ENCODE measurements at regions not wholly inside any gene's neighbourhood (a gene's known extent, or its start where the extent isn't known, plus 50 kb on each side); places are given as distances from the start of the nearest gene placed in this dataset.

DNA sequence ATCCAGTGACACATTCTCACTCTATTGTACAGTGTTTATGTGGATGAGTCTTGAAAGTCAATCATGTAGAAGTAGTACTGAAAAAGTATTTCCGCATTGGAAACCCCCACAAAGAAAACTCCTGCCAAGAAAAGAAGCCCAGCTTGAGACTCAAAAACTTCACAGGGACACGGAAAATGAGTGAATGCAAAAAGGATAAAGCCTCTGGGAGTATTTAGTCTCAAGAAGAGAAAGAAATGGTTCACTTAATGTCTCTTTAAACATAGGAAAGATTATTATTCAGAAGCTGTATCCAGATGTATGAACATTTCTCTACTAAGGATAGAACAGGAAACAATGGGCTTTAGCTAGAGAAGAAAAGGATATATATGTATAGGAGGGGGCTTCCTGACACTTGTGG, 304.5 kb downstream of the BARHL2 start:
- no peak for DNase-seq (ENCODE audit: low spot score in 2 of 2)
- peaks cover 10% of the 10 kb centered on the region for H3K27me3 Mint-ChIP-seq
- H3K27ac Mint-ChIP-seq (ENCODE audit: low read depth): no peak overlapping the region
- peaks cover 6% of the 10 kb centered on the region for H3K9me3 Mint-ChIP-seq
- H3K36me3 Mint-ChIP-seq (ENCODE audit: insufficient read depth): no peaks in the 10 kb centered on the region
- H3K4me3 Mint-ChIP-seq: no peak overlapping the region
- H3K4me1 Mint-ChIP-seq: no peaks in the 10 kb centered on the region
- ATAC-seq (replicated peaks; ENCODE audit: extremely low read depth, poor library complexity, severe bottlenecking): no peak

DNA sequence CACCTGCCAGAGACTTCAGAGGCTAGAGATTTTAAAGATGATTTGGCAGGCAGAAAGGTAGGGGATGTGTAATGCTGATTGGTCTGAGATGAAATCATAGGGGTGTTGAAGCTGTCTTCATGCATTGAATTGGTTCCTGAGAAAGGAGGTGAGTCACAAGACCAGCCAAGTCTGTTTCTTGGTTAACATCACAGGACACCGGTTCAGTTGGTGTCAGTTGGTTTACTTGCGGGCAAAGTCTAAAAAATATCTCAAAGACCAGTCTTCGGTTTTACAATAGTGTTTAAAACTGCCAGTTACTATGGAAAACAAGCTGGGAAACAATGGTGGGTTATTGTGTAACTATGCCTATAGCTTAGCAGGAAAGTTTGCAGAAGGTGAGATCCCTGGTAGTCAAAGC, 305.9 kb downstream of the BARHL2 start:
- DNase-seq (ENCODE audit: low spot score in 2 of 2) (no peak), ATAC-seq (replicated peaks; ENCODE audit: extremely low read depth, poor library complexity, severe bottlenecking) (no peak)
- Mint-ChIP-seq H3K4me1 (no peaks in the 10 kb centered on the region), H3K4me3 (no peak overlapping the region), H3K27me3 (peaks cover 10% of the 10 kb centered on the region), H3K9me3 (peaks cover 12% of the 10 kb centered on the region), H3K27ac (ENCODE audit: low read depth) (no peak overlapping the region), H3K36me3 (ENCODE audit: insufficient read depth) (no peaks in the 10 kb centered on the region)

DNA sequence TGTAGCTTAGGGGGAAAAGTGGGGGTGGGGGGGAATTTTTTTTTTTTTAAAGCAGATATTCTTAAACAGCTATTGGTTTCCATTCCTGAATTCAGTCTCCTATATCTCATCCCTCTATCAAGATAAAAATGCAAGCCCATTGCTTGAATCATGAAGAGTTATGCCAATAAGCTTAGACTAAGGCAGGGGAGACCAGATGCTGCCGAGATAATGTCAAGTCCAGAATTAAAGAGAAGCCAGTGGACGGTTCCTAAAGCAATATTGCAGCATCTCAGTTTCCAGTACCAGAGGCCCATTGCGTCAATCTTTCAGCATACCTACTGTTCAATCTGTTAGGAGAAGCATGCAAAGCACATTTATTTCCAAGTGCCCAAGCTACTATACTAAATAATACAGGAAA, 309.4 kb downstream of the BARHL2 start:
- Mint-ChIP-seq H3K4me1 (no peaks in the 10 kb centered on the region), H3K27me3 (no peaks in the 10 kb centered on the region), H3K27ac (ENCODE audit: low read depth) (no peak overlapping the region), H3K4me3 (no peak overlapping the region), H3K9me3 (peaks cover 5% of the 10 kb centered on the region), H3K36me3 (ENCODE audit: insufficient read depth) (no peaks in the 10 kb centered on the region)
- ATAC-seq (replicated peaks; ENCODE audit: extremely low read depth, poor library complexity, severe bottlenecking) (no peak), DNase-seq (ENCODE audit: low spot score in 2 of 2) (no peak)

DNA sequence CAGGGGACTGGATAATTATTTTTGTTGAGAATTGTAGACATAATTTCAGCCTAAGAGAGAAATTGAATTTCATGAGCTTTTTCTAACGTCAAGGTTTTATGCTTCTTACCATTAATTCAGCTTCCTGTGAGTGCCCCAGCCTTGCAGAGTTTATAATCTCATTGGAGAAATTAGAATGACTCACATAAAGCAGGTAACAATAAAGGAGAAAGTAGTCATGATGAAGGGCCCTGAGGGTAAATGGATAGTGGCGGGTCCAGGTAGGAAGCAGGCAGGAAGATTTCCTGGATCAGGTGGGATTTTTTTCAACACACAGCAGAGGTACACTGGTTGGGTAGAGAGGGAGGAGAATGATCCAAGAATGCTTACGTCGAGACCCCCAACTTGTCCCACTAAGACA, 311.4 kb downstream of the BARHL2 start:
- H3K4me3 Mint-ChIP-seq: no peak overlapping the region
- H3K27me3 Mint-ChIP-seq: peaks cover 13% of the 10 kb centered on the region
- no peak for DNase-seq (ENCODE audit: low spot score in 2 of 2)
- peaks cover 5% of the 10 kb centered on the region for H3K9me3 Mint-ChIP-seq
- no peak for ATAC-seq (replicated peaks; ENCODE audit: extremely low read depth, poor library complexity, severe bottlenecking)
- no peak overlapping the region for H3K27ac Mint-ChIP-seq (ENCODE audit: low read depth)
- no peaks in the 10 kb centered on the region for H3K4me1 Mint-ChIP-seq
- H3K36me3 Mint-ChIP-seq (ENCODE audit: insufficient read depth): no peaks in the 10 kb centered on the region

DNA sequence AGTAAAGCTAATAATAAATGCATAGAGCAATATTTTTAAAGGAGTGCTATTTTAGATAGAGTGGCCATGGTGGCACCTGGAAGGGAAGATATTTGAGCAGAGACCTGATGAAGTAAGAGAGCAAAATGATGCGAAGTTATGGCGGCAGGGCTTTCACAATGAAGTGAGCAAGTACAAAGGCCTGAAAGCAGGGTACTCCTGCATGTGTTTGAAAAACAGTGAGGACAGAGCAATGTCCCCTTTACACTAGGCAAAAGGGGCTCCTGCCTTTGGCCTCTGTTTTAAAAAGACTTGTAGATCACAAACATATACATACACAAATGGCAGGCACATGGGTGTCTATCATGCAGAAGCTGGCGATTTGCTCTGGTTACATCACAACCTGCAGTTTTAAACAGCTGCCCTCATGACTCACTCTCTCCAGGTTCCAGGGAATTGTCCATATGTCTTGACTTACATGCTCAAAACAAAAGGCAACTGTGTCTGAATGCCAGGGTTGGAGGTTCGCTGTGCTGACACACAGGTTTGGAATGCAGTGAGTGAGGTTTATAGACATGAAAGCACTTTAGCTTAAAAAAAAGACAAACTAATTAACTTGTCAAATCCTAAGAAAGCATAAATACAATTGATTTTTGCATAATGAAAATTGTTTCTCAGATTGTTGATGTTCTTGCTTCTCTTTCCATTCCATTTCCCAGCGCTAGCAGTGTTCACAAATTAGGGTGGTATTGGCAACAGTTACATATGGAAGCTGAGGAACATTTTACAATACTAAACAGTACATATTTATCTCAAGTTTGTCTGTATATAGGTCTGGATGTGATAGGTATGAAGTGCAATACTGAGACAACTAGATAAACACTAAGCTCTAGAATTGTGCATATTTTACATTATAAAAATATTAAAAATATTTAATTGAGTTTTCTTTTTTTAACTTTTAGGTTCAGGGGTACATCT, 313.9 kb downstream of the BARHL2 start:
- no peak for ATAC-seq (replicated peaks; ENCODE audit: extremely low read depth, poor library complexity, severe bottlenecking)
- H3K4me3 Mint-ChIP-seq: no peak overlapping the region
- H3K27me3 Mint-ChIP-seq: peaks cover 18% of the 10 kb centered on the region
- no peak for DNase-seq (ENCODE audit: low spot score in 2 of 2)
- H3K4me1 Mint-ChIP-seq: no peaks in the 10 kb centered on the region
- H3K9me3 Mint-ChIP-seq: peaks cover 5% of the 10 kb centered on the region
- peaks cover 2% of the 10 kb centered on the region for H3K36me3 Mint-ChIP-seq (ENCODE audit: insufficient read depth)
- H3K27ac Mint-ChIP-seq (ENCODE audit: low read depth): no peak overlapping the region

DNA sequence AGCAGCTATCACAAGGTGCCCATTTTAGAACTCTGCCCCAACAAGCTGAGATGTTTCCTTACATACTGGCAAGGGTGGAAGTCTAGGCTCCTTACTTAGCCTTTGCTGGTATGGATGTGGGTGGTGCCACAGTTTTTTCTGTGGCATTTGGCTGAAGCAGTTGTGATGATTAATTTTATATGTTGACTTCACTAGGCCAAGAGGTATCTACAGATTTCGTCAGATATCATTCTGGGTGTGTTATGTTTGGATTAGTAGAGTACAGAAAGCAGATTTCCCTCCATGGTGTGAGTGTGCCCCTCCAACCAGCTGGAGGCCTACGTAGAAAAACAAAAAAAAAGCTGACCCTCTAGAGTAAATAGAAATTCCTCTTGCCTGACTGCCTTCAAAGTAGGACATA, 317.0 kb downstream of the BARHL2 start:
- ATAC-seq (replicated peaks; ENCODE audit: extremely low read depth, poor library complexity, severe bottlenecking) (no peak), DNase-seq (ENCODE audit: low spot score in 2 of 2) (no peak)
- Mint-ChIP-seq H3K4me1 (no peaks in the 10 kb centered on the region), H3K9me3 (no peaks in the 10 kb centered on the region), H3K27ac (ENCODE audit: low read depth) (no peak overlapping the region), H3K36me3 (ENCODE audit: insufficient read depth) (peaks cover 2% of the 10 kb centered on the region), H3K27me3 (peaks cover 18% of the 10 kb centered on the region), H3K4me3 (no peak overlapping the region)

DNA sequence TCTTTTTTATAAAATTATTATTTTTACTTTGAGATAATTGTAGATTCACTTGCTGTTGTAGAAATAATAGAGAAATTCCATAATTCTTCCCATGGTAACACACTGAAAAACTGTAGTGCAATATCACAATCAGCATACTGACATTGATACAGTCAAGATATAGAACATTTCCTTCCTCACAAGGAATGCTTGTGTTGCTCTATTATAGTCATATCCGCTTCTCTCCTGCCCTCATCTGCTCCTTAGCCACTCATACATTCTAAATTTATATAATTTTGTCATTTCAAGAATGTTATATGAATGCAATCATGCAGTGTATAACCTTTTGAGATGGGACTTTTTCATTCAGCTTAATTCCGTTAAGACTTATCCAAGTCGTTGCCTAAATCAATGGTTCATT, 320.2 kb downstream of the BARHL2 start:
- no peaks in the 10 kb centered on the region for H3K9me3 Mint-ChIP-seq
- ATAC-seq (replicated peaks; ENCODE audit: extremely low read depth, poor library complexity, severe bottlenecking) (no peak), DNase-seq (ENCODE audit: low spot score in 2 of 2) (no peak)
- H3K36me3 Mint-ChIP-seq (ENCODE audit: insufficient read depth): peaks cover 2% of the 10 kb centered on the region
- H3K27ac Mint-ChIP-seq (ENCODE audit: low read depth): no peak overlapping the region
- H3K4me3 Mint-ChIP-seq: no peak overlapping the region
- peaks cover 17% of the 10 kb centered on the region for H3K27me3 Mint-ChIP-seq
- H3K4me1 Mint-ChIP-seq: no peaks in the 10 kb centered on the region

DNA sequence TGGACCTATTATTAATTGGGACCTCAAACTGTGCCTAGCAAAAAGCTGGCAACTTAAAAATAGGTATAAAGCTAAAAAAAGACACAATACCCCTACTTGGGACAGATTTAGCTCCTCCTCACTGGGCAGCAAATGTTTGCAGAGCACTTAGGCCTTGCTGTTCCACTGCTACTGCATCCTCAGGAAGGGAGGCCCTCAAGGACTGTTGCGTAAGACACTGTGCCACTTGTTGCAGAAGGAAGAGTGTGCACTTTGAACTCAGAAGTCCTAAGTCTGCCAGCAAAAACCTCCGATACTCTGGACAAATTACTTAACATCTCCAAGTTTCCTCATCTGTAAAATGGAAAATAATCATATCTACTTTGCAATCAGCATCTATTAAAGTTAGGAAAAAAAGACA, 322.9 kb downstream of the BARHL2 start:
- Mint-ChIP-seq H3K4me3 (no peak overlapping the region), H3K27ac (ENCODE audit: low read depth) (no peak overlapping the region), H3K27me3 (no peaks in the 10 kb centered on the region), H3K4me1 (no peaks in the 10 kb centered on the region), H3K36me3 (ENCODE audit: insufficient read depth) (peaks cover 2% of the 10 kb centered on the region), H3K9me3 (no peaks in the 10 kb centered on the region)
- DNase-seq (ENCODE audit: low spot score in 2 of 2) (no peak), ATAC-seq (replicated peaks; ENCODE audit: extremely low read depth, poor library complexity, severe bottlenecking) (no peak)

DNA sequence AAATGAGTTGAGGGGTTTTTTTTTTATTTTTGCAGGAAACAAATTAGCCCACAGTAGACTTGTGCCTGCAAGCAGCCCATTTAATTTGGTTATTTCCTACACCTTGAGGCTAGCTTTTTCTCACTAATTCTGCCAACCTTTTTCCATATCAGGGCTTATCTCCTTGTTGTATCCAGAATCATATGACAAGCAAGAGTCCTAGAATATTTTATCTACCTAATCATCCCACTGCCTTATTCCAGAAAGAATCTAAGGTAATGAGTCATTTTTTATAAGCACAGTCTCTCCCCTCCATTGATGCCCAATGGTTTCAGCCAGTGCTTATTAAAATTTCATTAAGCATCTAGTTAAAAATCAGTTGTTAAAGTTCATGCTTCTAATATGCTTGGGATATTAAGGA, 324.1 kb downstream of the BARHL2 start:
- Mint-ChIP-seq H3K27ac (ENCODE audit: low read depth) (no peak overlapping the region), H3K27me3 (no peaks in the 10 kb centered on the region), H3K4me3 (no peak overlapping the region), H3K4me1 (no peaks in the 10 kb centered on the region), H3K9me3 (no peaks in the 10 kb centered on the region), H3K36me3 (ENCODE audit: insufficient read depth) (no peaks in the 10 kb centered on the region)
- ATAC-seq (replicated peaks; ENCODE audit: extremely low read depth, poor library complexity, severe bottlenecking): no peak
- no peak for DNase-seq (ENCODE audit: low spot score in 2 of 2)

DNA sequence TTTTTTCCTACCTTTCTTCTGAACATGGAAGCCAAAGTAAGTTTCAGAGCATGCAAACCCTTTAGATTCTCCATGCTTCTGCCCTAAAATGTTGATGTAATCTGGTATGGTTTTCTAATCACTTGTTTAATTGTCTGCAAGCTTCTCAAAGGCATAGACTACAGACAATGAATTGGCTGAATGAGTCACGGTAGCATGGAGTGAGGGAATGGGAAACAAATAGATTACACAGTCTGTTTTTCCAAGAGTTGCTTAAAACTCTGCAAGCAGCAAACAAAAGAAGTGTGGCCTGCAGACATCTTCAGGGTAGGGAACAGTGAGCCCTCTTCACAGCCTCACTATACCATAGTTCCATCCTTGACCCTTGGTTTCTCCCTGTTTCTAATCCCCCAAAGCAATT, 326.0 kb downstream of the BARHL2 start:
- Mint-ChIP-seq H3K9me3 (no peaks in the 10 kb centered on the region), H3K36me3 (ENCODE audit: insufficient read depth) (no peaks in the 10 kb centered on the region), H3K27ac (ENCODE audit: low read depth) (no peak overlapping the region), H3K4me3 (no peak overlapping the region), H3K27me3 (no peaks in the 10 kb centered on the region), H3K4me1 (no peaks in the 10 kb centered on the region)
- ATAC-seq (replicated peaks; ENCODE audit: extremely low read depth, poor library complexity, severe bottlenecking) (no peak), DNase-seq (ENCODE audit: low spot score in 2 of 2) (no peak)

DNA sequence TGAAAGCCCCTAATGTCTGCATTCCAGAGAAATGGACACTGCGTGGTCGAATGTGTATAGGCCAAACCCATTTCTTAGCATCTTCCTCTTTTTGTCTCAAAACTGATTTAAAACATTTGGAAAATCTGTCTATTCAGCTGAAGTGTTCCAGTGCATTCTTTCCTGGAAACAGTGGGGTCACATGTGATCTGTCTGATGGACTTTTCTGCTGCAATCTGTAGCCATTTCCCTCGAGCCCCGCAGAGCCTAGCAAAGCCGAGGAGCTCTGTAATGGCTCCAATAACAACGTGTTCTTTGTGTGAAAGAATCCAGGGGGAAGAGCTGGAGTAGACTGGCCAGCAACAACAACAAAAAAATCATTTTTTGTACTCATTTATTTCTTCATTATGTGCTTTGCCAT, 329.3 kb downstream of the BARHL2 start:
- DNase-seq (ENCODE audit: low spot score in 2 of 2): no peak
- no peaks in the 10 kb centered on the region for H3K4me1 Mint-ChIP-seq
- no peak for ATAC-seq (replicated peaks; ENCODE audit: extremely low read depth, poor library complexity, severe bottlenecking)
- no peaks in the 10 kb centered on the region for H3K36me3 Mint-ChIP-seq (ENCODE audit: insufficient read depth)
- H3K4me3 Mint-ChIP-seq: no peak overlapping the region
- H3K27me3 Mint-ChIP-seq: peaks cover 9% of the 10 kb centered on the region
- H3K9me3 Mint-ChIP-seq: no peaks in the 10 kb centered on the region
- no peak overlapping the region for H3K27ac Mint-ChIP-seq (ENCODE audit: low read depth)

DNA sequence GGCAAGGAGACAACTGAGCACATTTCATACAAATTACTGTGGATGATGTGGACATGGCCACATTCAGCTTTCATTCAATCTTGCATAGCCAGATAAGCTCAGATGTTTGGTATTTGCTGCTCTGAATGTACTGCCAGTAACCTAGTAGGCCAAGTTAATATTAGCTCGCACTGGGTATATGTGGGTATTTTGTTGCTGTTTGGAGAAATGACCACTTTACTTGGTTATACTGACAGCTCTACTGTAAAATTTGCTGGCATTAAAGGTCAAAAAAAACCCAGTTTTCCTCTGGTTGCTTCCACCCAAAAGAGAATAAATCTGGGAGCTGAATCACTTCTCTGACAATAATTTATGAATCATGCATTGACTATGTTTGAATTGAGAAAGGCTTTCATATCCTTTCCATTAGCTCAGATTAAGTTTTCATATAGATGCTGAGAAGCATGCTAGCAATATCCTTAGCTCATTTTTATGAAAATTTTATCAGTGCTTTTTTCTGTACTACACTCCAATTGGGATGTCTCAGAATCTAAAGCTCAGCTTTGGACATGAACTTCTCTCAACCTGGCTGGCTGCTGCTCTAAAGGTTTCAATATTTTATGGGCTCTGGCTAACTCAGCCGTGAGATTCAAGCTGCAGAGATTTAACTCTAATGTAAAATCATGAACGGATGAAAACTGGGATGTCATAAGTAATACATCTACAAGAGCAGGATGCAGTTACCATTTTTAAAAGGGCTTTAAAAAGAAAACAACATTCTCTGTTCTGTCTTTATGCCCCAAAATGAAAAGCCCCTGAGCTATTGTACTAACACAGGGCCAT, 330.0 kb downstream of the BARHL2 start:
- no peak for ATAC-seq (replicated peaks; ENCODE audit: extremely low read depth, poor library complexity, severe bottlenecking)
- DNase-seq (ENCODE audit: low spot score in 2 of 2): no peak
- H3K27me3 Mint-ChIP-seq: peaks cover 9% of the 10 kb centered on the region

DNA sequence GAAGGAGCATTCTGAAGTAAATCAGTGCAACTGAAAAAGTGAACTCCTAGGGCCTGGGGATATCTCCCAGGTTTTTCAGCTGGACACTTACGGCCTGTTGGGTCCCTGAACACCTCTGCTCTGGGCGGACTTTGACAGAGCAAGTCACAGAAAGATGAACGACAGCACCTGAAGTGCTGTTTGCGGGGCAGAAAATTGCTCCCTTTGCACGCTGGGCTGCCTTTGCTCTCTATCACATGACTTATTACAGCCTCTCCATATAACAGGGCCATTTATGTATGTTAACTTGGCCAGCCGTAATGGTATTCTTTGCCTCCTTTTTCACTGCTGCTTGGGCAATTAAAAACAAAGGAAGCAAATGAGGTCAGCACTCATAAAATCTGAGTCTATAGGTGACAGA, 332.9 kb downstream of the BARHL2 start:
- Mint-ChIP-seq H3K36me3 (ENCODE audit: insufficient read depth) (no peaks in the 10 kb centered on the region), H3K27ac (ENCODE audit: low read depth) (no peak overlapping the region), H3K9me3 (no peaks in the 10 kb centered on the region), H3K4me1 (no peaks in the 10 kb centered on the region), H3K4me3 (no peak overlapping the region), H3K27me3 (peaks cover 9% of the 10 kb centered on the region)
- DNase-seq (ENCODE audit: low spot score in 2 of 2): no peak
- no peak for ATAC-seq (replicated peaks; ENCODE audit: extremely low read depth, poor library complexity, severe bottlenecking)

More for the DNA sequence above, 330.0 kb downstream of the BARHL2 start:
- H3K9me3 Mint-ChIP-seq: no peaks in the 10 kb centered on the region
- H3K4me1 Mint-ChIP-seq: no peaks in the 10 kb centered on the region
- no peaks in the 10 kb centered on the region for H3K36me3 Mint-ChIP-seq (ENCODE audit: insufficient read depth)
- no peak overlapping the region for H3K4me3 Mint-ChIP-seq
- no peak overlapping the region for H3K27ac Mint-ChIP-seq (ENCODE audit: low read depth)

Data from central memory CD8-positive, alpha-beta T cell (primary cell).